Putamen (tissue), 1 donor: ENCODE measurements at regions not wholly inside any gene's neighbourhood (a gene's known extent, or its start where the extent isn't known, plus 50 kb on each side); places are given as distances from the start of the nearest gene placed in this dataset.
A peak's percentile ranks its signal among the peaks of the same experiment; 100 is the strongest.

Source experiments
- DNase-seq: peaks from one replicate; pipeline ENCODE4 v3.0.0-alpha.2; 2016; ENCODE audit warnings: low spot score

DNA sequence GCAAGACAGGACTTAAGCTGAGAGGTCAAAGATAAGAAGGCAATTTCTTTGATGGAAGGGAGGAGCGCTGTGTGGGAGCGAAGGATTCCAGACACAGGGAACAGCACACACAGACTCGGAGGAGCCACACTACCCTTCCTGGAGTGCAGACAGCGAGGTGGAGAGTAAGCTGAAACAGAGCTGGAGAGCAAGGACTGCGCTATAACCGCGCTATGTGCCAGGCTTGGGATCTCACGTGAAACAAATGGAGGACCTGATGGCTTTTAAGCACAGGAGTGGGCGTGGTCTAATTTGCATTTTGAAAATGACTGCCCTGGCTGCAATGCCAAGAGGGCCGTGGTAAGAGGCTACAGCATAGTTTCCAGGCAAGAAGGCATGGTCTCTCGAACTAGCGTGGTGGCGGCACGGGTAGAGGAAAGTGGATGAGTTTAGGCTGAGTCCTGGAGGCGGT lies 113.9 kb upstream of the SORBS2 start:
- no peak for DNase-seq

DNA sequence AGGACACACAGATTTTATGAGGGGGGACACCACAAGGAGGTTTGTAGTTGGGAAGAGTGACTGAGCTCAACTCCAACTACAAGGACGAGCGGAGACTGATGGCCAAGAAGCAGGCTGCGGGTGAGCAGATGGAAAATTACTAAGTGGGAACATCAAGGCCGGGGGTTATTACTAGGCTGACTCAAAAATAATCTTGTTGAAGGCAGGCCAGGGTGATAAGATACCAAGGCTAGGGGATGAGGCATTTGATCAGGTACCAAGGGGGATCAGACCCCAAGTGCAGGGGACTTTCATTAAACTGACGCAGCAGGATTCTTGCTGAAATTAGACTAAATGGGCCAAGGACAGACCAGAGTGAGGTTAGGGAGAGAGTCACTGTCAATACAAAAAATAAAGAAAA lies 119.4 kb upstream of the SORBS2 start:
- DNase-seq = no peak

DNA sequence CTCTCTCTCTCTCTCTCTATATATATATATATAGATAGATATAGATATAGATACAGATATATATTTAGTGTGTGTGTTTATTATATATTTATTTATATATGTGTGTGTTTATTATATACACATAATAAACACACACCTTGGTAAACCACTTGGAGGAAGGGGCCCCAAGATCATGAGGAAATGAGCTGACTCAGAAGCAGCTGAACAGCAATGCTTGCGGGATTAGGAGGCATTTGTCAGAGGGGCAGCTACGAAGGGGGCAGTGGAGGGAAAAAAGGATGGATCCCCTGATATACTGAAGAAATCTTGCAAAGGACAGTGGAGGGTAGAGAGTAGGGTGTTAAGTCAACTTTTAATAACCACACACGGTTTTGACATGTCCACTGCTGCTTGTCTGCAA lies 120.0 kb upstream of the SORBS2 start:
- DNase-seq = no peak

DNA sequence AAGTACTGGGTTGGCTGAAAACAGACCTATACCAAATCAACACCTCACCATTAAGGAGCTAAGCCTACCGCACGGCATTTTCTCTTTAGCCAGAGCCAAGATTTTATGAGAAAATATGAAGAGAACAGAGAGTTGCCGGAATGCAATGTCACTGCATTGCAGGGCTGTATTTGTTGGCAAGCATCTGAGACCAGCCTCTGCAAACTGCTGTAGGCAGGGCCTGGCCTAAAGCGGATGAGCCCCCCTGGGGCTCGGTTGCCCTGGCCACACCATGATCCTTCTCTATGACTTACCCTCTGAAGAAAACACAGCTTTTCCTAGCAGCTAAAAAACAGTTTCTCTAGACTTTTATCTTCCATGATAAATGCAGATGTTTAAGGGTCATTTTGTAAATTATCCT lies 120.5 kb upstream of the SORBS2 start:
- DNase-seq = no peak

GRCh38 chr4:185933078-185933581 lies 121.1 kb upstream of the SORBS2 start:
- DNase-seq = no peak

GRCh38 chr4:185936650-185937376 lies 124.8 kb upstream of the SORBS2 start:
- DNase-seq = peak; percentile 46

DNA sequence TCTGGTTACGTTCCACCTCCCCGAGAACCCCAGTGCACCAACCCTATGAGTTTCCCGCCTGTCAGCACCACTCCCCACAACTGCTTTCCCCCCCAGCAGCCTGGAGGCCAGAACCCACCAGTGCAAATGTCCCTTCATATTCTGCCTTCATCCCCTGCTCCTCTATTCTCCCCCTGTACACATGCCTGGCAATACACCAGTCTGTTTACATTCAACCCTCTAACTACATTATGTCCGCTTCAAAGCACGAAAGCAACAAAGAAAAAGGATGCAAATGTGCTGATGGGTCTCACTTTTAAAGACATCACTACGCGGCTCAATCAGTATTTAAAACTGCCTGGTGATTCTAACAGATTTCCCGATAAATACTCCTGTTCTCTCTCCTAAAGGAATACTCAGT lies 126.7 kb upstream of the SORBS2 start:
- no peak for DNase-seq

GRCh38 chr4:185941461-185941860 lies 127.5 kb upstream of the TLR3 start:
- no peak for DNase-seq

DNA sequence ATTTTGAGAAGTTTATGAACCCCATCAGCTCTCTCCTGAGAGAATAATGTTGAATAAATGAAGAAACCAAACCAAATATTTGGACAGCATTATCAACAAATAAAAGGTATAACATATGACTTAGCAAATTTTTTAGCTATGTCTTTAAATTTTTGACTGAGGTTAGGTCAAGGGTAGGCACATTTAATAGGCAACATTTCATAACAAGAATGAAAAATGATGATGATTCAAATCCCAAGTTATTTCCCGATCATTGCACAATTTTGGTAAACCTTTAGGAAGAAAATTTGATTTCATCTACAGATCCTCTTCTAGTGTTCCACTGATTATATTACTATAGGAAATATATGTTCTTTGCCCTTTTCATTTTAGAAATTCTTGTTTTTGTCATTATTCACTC lies 123.7 kb upstream of the TLR3 start:
- DNase-seq = no peak

DNA sequence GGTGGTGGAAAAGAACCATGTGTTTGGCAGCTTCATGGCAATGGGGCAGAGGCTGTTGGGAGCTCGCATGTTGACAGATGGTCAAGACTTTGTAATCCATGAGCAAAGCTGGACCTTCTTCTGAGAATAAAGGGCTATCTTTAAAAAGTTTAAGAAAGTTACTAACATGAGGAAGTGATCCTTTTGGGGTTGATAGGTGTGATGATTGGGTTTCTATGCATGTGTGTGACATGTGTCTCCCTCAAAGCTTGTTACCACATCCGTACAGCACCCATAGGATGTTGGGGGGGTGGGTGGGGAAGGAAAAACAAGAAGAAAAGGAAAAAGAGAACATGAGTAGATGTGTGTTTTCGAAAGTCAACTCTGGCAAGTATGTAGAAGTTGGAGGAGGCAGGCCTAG lies 123.0 kb upstream of the TLR3 start:
- DNase-seq = no peak

- no peak for DNase-seq
Observed at GRCh38 chr4:185950891-185951290, 118.1 kb upstream of the TLR3 start.

GRCh38 chr4:185955151-185955770 lies 113.7 kb upstream of the TLR3 start:
- DNase-seq = no peak

DNA sequence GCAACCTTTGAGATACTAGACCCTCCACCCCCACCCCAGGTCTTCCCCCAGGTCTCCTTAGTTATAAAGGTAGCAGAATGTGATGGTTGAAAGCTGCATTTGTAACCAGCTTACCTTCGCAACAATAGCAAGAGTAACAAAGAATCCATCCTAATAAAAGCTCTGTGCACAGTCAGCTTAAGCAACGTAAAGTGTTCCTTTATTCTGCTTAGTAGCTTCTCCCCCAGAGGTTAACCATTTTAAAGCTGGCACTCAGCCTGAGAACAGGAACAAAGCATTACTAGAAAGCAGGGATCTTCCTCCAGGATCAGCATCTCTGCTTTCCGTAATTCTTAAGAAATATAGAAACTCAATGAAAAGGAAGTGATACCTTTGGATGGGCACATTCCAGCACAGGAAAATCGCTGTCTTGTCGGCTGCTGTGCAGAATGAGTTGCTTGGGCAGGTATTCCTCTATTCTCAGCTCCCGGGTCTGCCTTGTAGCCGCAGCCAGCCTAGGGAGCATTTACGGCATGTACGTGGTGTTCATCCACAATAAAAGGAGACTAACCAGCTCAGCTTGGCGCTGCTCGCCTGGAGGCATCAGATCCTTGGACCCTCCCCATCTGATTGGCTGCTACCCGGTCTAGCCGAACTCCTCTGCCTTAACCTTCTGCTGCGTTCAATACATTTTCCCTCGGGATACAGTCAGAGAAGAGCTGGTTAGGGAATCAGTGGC lies 113.0 kb upstream of the TLR3 start:
- peak; percentile 37 for DNase-seq

DNA sequence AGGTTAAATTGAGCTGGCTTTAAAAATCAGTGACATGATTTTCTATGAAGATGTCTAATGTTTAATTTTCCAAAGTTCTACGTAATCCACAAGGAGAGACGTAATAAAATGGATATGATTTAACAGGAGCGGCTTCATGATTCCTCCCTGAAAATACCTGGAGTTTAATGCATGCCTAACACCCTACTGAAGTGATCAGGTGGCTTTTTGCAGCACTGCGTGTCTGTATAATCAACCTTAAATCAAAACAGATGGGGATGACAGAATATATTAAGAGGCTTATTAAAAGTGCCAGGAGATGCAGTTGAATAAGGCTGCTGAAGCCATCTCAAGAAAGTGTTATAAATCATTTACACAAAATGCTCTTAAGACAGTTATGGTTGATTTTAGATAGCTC lies 112.4 kb upstream of the TLR3 start:
- peak; percentile 52 for DNase-seq

- no peak for DNase-seq
Observed at GRCh38 chr4:185958094-185958747, 110.7 kb upstream of the TLR3 start.

- no peak for DNase-seq
Observed at GRCh38 chr4:185965426-185966384, 103.3 kb upstream of the TLR3 start.

DNA sequence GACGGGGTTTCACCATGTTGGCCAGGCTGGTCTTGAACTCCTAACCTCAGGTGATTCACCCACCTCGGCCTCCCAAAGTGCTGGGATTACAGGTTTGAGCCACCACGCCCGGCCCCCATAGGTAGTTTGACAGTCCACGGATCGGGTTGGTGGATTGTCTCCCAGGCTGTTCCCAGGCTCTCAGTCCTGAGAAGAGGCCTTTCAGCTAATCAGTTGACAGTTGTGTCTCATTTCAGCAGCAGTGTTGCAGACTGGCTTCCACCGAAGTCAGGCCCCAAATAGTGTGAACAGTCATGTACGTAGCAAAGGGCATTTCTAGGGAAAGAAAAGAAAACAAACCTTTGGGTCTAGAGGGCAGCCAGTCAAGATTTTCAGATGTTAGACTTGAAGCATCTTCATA lies 102.4 kb upstream of the TLR3 start:
- DNase-seq = no peak

DNA sequence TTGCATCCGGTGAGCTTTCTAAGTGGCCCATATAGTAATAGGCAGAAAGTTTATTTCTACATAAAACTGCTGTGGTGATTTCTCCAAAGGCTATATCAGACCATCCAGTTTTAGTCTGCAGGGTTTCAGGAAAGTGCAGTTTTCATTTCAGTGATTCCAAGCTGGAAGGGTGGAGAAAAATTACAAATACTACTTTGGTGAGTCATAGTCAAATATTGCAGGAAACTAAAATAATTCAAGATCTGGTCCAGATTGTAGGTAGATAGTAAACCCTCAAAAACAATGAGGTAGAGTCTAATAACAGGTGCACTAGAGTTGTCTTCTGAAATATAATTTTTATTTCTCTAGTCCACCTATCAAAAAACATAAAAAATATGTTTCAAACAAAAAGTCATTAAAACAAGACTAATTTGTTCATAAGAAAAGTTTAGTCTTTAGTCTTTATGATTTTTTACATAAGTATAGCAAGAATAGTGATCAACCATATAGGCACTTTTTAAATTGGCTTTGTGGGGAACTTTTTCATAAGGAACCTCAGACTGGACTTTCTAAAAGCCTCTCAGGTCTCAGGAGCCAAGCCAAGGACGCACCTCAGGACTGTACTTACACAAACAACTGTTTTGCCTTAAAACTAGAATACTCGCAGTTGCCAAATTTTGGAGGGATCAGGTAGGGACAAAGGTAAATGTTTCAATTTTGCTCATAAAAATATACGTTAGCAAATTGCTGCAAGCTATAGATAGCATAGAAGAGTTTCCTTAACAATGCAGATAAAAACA lies 101.8 kb upstream of the TLR3 start:
- no peak for DNase-seq

- DNase-seq = no peak
Observed at GRCh38 chr4:185969657-185970056, 99.3 kb upstream of the TLR3 start.

DNA sequence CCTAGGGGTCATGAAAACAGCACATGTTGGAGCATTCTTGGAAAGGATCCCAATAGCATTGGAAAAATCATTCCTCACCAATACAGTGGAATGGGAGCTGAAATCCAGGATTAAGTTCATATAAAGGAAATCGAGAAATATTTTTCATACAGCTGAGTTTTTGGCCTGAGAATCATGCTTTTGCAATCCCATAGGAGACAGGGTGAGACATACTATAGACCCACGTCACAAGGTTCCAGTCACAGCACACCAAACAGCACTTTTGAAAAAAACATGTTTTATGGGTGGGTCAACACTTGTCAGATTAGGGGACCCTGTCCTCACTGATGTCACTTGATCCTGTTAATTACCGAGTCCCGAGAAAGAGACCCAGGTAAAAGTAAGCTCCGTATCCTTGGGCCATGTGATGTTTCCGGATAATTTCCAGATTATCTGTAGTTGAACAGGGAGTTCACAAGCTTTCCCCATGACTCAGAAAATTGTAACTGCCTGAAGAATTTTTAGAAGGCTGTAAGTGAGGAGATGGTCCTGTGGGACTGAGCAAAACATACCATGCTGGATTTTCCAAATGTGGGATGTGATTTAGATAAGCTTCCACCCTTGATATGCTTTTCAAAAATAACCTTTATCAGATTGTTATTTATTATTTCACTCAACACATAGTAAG lies 80.9 kb upstream of the TLR3 start:
- no peak for DNase-seq
